Activated naive CD4-positive, alpha-beta T cell treated with anti-CD3 and anti-CD28 coated beads, Interleukin-2, amount 50 U/mL, for 24 hours (primary cell): ENCODE measurements at regions not wholly inside any gene's neighbourhood (a gene's known extent, or its start where the extent isn't known, plus 50 kb on each side); places are given as distances from the start of the nearest gene placed in this dataset.
"Not testable (repeated sequence)": the region's sequence is repeated elsewhere in the genome, so short reads cannot be mapped to it uniquely, and the experiment has no call there.

Source experiments
- H3K27ac Mint-ChIP-seq: one replicate; pipeline ENCODE4 v1.8.0; 2021; ENCODE audit warnings: mild to moderate bottlenecking, mixed read lengths
- H3K27me3 Mint-ChIP-seq: one replicate; pipeline ENCODE4 v1.8.0; 2021; ENCODE audit warnings: mixed read lengths
- H3K36me3 Mint-ChIP-seq: one replicate; pipeline ENCODE4 v1.8.0; 2021; ENCODE audit warnings: mixed read lengths
- H3K4me1 Mint-ChIP-seq: one replicate; pipeline ENCODE4 v1.8.0; 2021; ENCODE audit warnings: mixed read lengths
- H3K4me3 Mint-ChIP-seq: one replicate; pipeline ENCODE4 v1.8.0; 2021; ENCODE audit warnings: mild to moderate bottlenecking, mixed read lengths
- H3K9me3 Mint-ChIP-seq: one replicate; pipeline ENCODE4 v1.8.0; 2021; ENCODE audit warnings: mixed read lengths

DNA sequence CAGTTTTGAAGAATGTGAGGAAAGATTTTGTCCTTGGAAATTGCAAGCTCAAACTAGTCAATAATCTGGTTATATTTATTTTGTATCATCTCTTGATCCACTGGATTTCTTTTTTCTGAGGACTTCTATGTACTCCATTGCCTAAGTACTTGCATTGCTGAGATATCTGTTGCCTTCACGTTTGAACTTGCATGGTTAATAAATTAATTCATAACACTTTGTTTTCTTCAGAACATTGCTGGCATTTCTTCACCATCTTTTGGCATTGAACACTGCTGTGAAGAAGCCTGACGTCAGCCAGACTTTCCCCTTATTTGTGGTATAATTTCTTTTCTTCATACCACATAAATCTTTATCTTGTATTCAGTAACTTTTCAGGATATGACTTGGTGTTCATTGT is 246.0 kb upstream of the KIF2A start:
- Mint-ChIP-seq H3K9me3 (peaks cover 9% of the 10 kb centered on the region), H3K36me3 (no peaks in the 10 kb centered on the region), H3K27me3 (peaks cover 6% of the 10 kb centered on the region), H3K27ac (no peak overlapping the region), H3K4me3 (no peak overlapping the region), H3K4me1 (no peaks in the 10 kb centered on the region)

DNA sequence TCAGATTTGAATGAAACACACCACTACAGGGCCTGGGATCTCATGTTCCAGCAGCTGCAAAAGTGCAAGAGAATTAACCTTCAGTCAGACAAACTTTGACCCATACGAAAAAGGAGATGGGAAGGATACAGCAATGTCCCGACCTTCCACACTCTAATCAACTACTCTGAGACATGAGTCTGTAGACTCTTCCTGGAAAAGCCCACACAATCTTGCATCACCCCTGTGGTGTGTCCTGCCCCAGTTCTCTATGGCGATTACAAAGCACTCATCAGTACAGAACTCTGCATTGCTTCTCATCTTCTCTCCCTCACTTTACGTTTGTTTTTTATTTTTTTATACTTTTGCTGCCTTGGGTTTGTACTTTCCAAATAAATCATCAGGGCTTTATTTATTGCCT is 241.0 kb upstream of the KIF2A start:
- Mint-ChIP-seq H3K27me3 (peaks cover 5% of the 10 kb centered on the region), H3K9me3 (no peaks in the 10 kb centered on the region), H3K36me3 (no peaks in the 10 kb centered on the region), H3K27ac (no peak overlapping the region), H3K4me3 (no peak overlapping the region), H3K4me1 (no peaks in the 10 kb centered on the region)

DNA sequence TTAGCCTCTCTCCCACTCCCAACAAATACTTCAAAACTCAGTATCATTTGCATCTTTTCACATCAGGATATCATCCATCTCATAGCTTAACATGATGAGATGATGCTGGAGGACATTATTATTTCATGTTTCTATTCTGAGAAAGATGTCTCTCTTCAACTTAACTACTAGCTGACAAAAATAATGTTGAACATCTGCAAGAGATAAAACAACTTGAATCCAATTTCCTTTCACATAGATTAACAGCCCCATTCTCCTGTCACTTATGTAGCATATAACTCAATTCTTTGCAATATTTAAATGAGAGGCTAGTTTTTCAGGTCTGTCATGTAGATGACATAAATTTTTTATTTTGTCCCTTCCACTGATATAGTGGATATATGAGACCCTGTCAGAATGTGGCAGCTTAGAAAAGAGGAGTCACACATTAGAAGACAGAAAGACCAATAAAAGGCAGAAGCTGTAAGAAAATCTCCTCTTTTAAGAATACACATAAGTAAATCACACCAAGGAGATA is 239.2 kb upstream of the KIF2A start:
- Mint-ChIP-seq H3K36me3 (no peaks in the 10 kb centered on the region), H3K27ac (no peak overlapping the region), H3K27me3 (peaks cover 1% of the 10 kb centered on the region), H3K4me1 (no peaks in the 10 kb centered on the region), H3K9me3 (no peaks in the 10 kb centered on the region), H3K4me3 (no peak overlapping the region)

DNA sequence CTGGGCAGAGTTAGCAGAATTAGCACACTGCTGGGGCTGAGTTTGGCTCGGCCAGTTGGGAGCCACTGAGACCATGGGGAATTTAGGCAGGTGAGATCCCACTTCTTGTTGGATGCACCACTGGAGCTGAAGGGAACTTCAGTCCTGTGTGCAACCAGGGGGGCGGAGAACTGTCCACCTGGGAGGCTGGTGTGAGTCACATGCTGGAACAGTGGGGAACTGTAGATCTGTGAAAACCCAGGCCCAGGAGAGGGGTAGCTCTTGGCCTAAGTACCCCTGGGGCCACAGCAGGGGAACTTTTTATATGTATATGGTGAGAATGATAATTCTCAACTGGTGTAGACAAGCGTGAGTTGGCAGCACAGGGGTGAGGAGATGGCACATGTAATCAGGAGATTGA is 237.5 kb upstream of the KIF2A start:
- Mint-ChIP-seq H3K4me1 (no peaks in the 10 kb centered on the region), H3K9me3 (no peaks in the 10 kb centered on the region), H3K27me3 (peaks cover 1% of the 10 kb centered on the region), H3K36me3 (no peaks in the 10 kb centered on the region), H3K4me3 (no peak overlapping the region), H3K27ac (no peak overlapping the region)

DNA sequence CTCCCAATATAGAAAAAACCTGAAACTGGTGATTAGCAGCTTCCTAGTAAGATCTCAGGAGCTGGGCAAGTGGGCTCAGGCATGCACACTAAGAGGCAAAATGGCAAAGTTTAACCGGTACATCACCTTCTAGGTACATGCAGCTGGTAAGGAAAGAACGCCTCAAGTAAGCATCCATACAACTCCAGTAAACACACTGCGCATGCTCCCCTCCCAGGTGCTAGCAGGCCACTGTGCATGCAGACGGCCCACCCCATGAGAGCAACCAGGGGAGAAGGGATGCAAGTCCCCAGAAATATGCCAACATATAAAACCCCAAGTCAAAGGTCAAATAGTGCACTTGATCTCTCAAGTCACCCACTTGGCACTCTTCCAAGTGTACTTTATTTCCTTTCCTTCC is 228.6 kb upstream of the KIF2A start:
- Mint-ChIP-seq H3K9me3 (no peaks in the 10 kb centered on the region), H3K27me3 (peaks cover 1% of the 10 kb centered on the region), H3K27ac (no peak overlapping the region), H3K36me3 (no peaks in the 10 kb centered on the region), H3K4me3 (no peak overlapping the region), H3K4me1 (peaks cover 10% of the 10 kb centered on the region)

DNA sequence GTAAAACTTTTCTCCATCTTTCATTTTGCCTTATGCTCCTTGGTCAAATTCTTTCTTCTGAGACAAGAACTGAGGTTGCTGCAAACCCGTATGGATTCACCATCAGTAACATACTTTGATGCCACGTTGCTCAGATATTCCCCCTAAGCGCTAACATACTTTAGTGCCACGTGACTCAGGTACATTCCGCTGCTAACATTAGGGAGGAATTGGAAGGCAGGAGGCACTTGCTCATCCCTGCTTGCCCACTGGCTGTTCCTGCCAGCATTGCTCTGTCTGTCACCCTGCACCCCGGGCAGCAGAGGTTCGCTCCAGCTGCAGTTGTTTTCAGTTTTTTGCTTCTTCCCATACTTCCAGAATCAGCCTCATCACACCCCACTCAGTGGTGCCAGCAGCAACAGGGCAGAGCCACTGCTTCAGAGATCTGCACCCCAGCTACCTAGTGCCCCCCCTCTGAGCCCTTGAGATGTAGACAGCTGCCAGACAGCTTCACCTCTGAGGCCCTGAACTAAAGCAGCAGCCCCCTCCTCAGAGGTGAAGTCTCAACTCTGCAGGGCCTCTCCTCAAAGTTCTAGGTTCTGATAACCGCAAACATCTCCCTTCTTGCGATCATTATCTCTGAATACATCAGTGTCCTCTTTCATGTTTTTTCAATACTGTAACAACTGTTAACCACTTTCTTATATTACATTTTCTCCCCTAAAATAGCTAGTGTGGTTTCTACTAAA is 228.0 kb upstream of the KIF2A start:
- H3K36me3 Mint-ChIP-seq = no peaks in the 10 kb centered on the region
- H3K27ac Mint-ChIP-seq = no peak overlapping the region
- H3K27me3 Mint-ChIP-seq = peaks cover 1% of the 10 kb centered on the region
- H3K4me1 Mint-ChIP-seq = peaks cover 10% of the 10 kb centered on the region
- H3K9me3 Mint-ChIP-seq = no peaks in the 10 kb centered on the region
- H3K4me3 Mint-ChIP-seq = no peak overlapping the region

DNA sequence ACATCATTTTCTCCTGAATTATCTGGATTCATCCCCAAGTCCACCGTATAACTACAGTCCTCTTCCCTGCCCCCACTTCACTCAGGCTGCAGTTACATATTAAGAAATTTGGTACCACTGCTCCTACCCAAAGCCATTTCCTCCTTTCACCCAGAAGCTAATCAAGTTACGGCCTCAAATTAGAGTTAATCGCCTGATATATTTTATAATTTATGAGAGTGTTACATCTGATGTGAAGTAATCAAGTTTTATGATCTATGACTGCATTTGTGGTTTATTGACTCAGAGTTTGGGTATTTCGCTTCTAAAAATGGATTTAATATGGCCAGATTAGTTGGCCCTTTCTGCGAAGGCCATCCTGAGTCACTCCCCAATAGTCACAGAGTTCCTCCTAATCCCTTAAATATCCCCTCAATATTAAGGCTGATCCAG is 223.6 kb upstream of the KIF2A start:
- Mint-ChIP-seq H3K27me3 (peaks cover 4% of the 10 kb centered on the region), H3K4me3 (no peak overlapping the region), H3K36me3 (no peaks in the 10 kb centered on the region), H3K4me1 (peaks cover 10% of the 10 kb centered on the region), H3K9me3 (no peaks in the 10 kb centered on the region), H3K27ac (no peak overlapping the region)

DNA sequence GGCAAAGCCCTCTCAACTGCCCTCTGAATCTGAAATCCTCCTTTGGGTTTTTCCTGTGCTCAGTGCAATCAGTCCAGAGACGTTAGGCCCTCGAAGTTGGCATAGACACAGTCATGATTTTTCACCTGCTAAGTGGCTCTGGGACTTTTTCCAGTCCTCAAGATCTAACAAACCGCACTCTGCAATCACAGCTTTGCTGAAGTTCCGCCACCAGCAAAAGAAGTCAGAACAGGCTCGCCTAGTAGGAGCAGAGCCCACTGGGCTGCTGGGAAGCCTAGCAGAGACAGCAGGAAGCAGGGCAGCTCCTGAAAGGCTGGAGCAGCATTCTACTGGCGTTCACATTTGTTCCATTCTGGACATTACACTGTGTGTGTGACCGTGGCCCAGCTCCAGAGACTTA is 222.8 kb upstream of the KIF2A start:
- Mint-ChIP-seq H3K4me3 (no peak overlapping the region), H3K36me3 (no peaks in the 10 kb centered on the region), H3K27ac (no peak overlapping the region), H3K27me3 (peaks cover 4% of the 10 kb centered on the region), H3K4me1 (peaks cover 3% of the 10 kb centered on the region), H3K9me3 (no peaks in the 10 kb centered on the region)

DNA sequence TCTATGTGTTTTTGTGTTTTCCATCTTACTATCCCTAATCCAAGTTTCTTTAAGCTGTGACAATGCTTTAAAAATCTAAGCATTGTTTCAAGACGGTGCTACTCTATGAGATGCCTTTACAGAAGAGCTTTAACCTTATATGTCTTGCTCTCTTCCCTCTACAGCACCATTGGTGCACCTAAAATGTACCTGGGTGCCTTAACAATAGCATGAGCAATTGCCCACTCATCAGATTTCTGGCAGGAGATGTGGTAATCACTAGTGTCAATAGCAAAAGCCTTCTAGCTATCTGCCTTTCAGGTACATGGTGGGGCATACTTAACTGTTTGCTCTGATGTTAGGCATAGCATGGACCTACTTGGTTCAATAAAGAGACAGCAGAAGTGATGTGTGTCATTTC is 222.3 kb upstream of the KIF2A start:
- H3K4me1 Mint-ChIP-seq = no peaks in the 10 kb centered on the region
- H3K27me3 Mint-ChIP-seq = peaks cover 3% of the 10 kb centered on the region
- H3K4me3 Mint-ChIP-seq = no peak overlapping the region
- H3K36me3 Mint-ChIP-seq = no peaks in the 10 kb centered on the region
- no peaks in the 10 kb centered on the region for H3K9me3 Mint-ChIP-seq
- H3K27ac Mint-ChIP-seq = no peak overlapping the region

DNA sequence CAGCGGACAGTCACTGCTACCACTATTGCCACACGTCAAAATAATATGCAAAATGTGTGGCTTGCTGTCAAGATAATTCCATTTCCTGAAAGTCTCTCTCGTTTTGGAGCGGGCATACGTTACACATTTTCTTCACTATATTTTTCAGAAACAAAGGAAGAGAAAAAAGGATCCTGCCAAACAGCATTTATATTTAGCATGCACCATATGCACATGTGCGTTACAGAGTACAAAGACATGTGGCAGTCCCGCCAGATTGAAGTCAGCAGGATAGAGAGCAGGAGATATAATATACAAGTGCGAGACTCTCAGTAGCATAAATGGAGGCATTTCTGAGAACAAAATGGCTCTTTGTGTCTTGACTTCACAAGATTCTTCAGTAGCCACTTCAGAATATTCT is 221.6 kb upstream of the KIF2A start:
- no peak overlapping the region for H3K4me3 Mint-ChIP-seq
- no peaks in the 10 kb centered on the region for H3K36me3 Mint-ChIP-seq
- H3K4me1 Mint-ChIP-seq = no peaks in the 10 kb centered on the region
- H3K27ac Mint-ChIP-seq = no peak overlapping the region
- peaks cover 3% of the 10 kb centered on the region for H3K27me3 Mint-ChIP-seq
- H3K9me3 Mint-ChIP-seq = no peaks in the 10 kb centered on the region

DNA sequence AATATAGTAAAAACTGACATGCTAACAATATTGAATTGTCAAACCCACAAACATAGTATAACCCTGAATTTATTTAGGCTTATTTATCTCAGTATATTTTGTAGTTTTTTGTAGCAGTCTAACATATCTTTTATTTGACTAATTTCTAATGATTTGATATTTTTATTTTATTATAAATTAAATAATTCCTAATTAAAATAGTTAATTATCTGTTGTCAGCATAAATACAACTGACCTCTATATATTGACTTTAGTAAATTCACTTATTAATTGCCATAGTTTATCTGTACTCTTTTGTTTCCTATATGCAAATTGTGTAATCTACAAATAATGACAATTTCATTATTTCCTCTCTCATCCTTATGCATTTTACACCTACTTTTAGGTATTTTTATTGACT is 215.1 kb upstream of the KIF2A start:
- H3K36me3 Mint-ChIP-seq = no peaks in the 10 kb centered on the region
- peaks cover 8% of the 10 kb centered on the region for H3K27me3 Mint-ChIP-seq
- H3K4me3 Mint-ChIP-seq = no peak overlapping the region
- H3K9me3 Mint-ChIP-seq = no peaks in the 10 kb centered on the region
- no peak overlapping the region for H3K27ac Mint-ChIP-seq
- H3K4me1 Mint-ChIP-seq = peaks cover 9% of the 10 kb centered on the region

DNA sequence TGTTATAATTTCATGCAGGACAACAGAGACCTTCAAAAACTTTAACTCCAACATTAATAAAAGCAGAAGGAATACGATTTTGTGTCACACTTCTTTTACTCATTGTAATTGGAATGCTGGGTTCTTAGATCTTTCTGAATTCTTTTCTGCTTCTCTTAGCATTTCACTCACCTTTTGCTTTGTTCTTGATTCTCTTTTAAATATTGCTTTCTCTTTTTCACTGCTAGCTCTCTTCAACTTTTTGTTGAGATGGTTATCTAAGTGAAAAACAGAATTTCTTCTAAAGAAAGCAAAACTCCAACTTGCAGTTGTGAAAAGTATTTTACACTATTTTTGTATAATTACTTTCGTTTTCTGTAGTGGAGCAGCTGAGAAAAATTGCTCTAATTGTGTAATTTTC is 212.6 kb upstream of the KIF2A start:
- no peaks in the 10 kb centered on the region for H3K9me3 Mint-ChIP-seq
- no peaks in the 10 kb centered on the region for H3K36me3 Mint-ChIP-seq
- peaks cover 9% of the 10 kb centered on the region for H3K27me3 Mint-ChIP-seq
- no peak overlapping the region for H3K27ac Mint-ChIP-seq
- H3K4me1 Mint-ChIP-seq = peaks cover 9% of the 10 kb centered on the region
- no peak overlapping the region for H3K4me3 Mint-ChIP-seq

DNA sequence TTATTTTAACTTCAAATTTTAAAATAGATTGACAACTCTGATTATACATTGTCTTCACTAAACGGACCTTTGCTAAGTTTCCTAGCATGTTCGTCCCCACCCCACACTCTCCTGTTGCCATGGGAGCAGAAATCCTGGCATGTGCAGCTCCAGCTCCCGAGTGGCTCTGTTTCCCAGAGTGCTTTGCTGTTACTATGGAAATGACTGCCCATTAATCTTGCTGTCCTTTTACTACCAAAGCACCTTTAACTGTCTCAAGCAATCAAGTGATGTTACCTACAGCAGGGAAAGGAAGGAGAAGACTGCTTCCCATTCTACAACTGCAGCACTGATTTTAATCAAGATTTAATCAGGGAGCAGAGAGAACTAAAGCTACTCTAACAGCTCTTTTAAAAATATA is 212.0 kb upstream of the KIF2A start:
- Mint-ChIP-seq H3K4me3 (no peak overlapping the region), H3K27ac (no peak overlapping the region), H3K9me3 (no peaks in the 10 kb centered on the region), H3K4me1 (peaks cover 9% of the 10 kb centered on the region), H3K36me3 (no peaks in the 10 kb centered on the region), H3K27me3 (peaks cover 9% of the 10 kb centered on the region)

DNA sequence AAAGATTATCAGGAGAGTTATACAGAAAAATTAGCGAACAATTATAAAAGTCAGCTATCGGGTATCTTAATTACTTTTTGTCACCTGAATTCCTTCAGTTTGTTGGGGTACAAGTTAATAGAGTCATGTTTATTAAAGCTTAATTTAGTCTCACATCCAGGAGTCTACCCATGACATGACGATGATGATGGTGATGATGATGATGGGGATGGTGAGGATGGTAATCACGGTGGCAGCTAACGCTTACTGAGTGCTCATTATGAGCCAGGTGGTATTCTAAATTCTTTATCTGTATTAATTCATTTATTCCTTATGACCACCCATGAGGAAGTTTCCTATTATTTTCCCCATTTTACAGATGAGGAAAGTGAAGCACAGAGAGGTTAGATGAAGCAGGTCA is 208.6 kb upstream of the KIF2A start:
- no peaks in the 10 kb centered on the region for H3K9me3 Mint-ChIP-seq
- H3K4me1 Mint-ChIP-seq = peaks cover 9% of the 10 kb centered on the region
- no peaks in the 10 kb centered on the region for H3K36me3 Mint-ChIP-seq
- no peak overlapping the region for H3K4me3 Mint-ChIP-seq
- no peak overlapping the region for H3K27ac Mint-ChIP-seq
- peaks cover 6% of the 10 kb centered on the region for H3K27me3 Mint-ChIP-seq

DNA sequence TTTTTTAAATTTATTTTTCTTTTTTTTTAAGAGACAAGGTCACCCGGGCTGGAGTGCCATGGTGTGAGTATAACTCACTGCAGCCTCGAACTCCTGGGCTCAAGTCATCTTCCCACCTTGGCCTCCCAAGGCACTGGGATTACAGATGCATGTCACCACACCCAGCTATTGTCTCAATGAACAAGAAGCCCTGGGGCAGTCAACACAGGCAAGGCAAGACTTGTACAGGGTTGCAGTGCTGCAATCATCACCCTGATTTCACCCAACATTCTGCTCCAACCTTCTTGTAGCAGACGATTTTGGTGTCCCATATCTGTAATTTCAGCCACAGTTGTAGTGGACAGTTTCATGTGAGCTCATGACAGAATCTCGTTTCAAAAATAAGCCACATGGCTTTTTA is 205.8 kb upstream of the KIF2A start:
- Mint-ChIP-seq H3K36me3 (no peaks in the 10 kb centered on the region), H3K4me3 (no peak overlapping the region), H3K27me3 (peaks cover 6% of the 10 kb centered on the region), H3K4me1 (no peaks in the 10 kb centered on the region), H3K27ac (no peak overlapping the region), H3K9me3 (no peaks in the 10 kb centered on the region)

DNA sequence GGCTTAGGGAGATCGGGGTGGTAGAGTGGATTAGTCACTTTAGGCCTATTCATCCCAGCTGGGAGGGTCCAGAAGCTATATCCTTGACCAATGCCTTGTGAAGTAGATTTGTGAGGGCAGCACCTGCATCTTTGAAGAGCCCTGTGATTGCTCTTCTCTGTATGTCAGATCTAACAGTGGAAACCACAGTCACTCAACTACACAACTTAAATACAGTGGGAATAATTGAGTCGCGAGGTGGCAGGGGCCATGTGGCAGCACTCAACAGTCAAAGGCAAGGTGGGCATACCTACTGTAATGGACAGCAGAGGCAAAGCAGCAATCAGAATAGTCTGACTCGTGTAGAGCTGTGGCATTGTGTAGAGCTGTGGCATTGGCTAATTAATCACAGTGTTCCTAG is 202.1 kb upstream of the KIF2A start:
- not testable (repeated sequence) for H3K9me3 Mint-ChIP-seq, H3K27me3 Mint-ChIP-seq, H3K4me3 Mint-ChIP-seq, H3K4me1 Mint-ChIP-seq, H3K36me3 Mint-ChIP-seq, H3K27ac Mint-ChIP-seq

DNA sequence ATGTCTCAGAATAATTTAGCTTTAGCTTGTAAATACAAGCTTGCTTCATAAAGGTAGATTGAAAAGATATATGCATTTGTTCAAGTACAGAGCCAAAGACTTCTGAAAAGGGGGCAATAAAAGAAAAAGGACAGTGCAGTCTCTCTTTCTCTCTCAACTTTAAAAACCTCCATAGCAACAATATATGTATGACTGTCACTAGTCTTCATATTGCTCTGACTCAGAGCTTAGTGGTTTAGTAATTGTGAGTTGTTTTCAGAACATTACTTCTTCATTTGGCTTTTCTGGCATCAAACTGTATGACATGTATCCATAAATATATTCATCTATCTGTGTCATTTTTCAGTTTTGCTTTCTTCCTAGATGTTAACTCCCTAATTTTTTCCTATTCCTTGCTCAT is 194.6 kb upstream of the KIF2A start:
- H3K4me3 Mint-ChIP-seq = no peak overlapping the region
- peaks cover 2% of the 10 kb centered on the region for H3K27me3 Mint-ChIP-seq
- no peak overlapping the region for H3K27ac Mint-ChIP-seq
- H3K9me3 Mint-ChIP-seq = no peaks in the 10 kb centered on the region
- H3K36me3 Mint-ChIP-seq = no peaks in the 10 kb centered on the region
- H3K4me1 Mint-ChIP-seq = no peaks in the 10 kb centered on the region
